AG04450 (cell line): ENCODE measurements at regions not wholly inside any gene's neighbourhood (a gene's known extent, or its start where the extent isn't known, plus 50 kb on each side); places are given as distances from the start of the nearest gene placed in this dataset.

Experiments
- CTCF ChIA-PET: fragments of 300-600, 350-600 bp; formaldehyde crosslinking; extraction: SDS; loops from one replicate; lab custom pipeline; 2022; ENCODE audit warnings: antibody characterized with exemption, inconsistent platforms; lab: Charles Lee
- POLR2A ChIA-PET: fragments of 350-600 bp; formaldehyde crosslinking; extraction: SDS; loops from one replicate; lab custom pipeline; 2021; ENCODE audit warnings: antibody characterized with exemption, inconsistent platforms; lab: Yijun Ruan, JAX
- DNase-seq: peaks from one replicate; pipeline ENCODE4 v3.0.0-alpha.2; 2011; ENCODE audit warnings: low read depth, low spot score
- H3K27ac ChIP-seq: one replicate; pipeline ENCODE4 v1.5.1; 2012; ENCODE audit warnings: low read depth, low read length, control low read depth
- H3K27me3 ChIP-seq: one replicate; pipeline ENCODE4 v1.6.0; 2012; ENCODE audit warnings: low read length; ENCODE audit not compliant: control insufficient read depth, insufficient read depth
- H3K4me3 ChIP-seq: 2 replicates; pipeline ENCODE4 v1.5.1; 2011; ENCODE audit warnings: mild to moderate bottlenecking, low read depth, low read length, control low read depth
- H3K9me3 ChIP-seq: 2 replicates; pipeline ENCODE4 v1.5.1; 2012; ENCODE audit warnings: low read length; ENCODE audit not compliant: control insufficient read depth, insufficient read depth
- CTCF ChIP-seq: IDR thresholded peaks from 2 replicates; pipeline ENCODE4 v1.5.1; 2011; ENCODE audit warnings: low read depth, low read length, control low read depth, inconsistent platforms

GRCh38 chr21:7957713-7958064, 2563.7 kb upstream of the TPTE start:
- Histone ChIP-seq H3K27ac (no peak overlapping the region), H3K9me3 (peaks cover 51% of the 10 kb centered on the region), H3K4me3 (no peak overlapping the region), H3K27me3 (no peaks in the 10 kb centered on the region)
- CTCF ChIA-PET: no interaction called here
- no peak for DNase-seq
- POLR2A ChIA-PET: no interaction called here
- TF ChIP-seq CTCF: no peak
